GM10266 (cell line): ENCODE measurements at regions not wholly inside any gene's neighbourhood (a gene's known extent, or its start where the extent isn't known, plus 50 kb on each side); places are given as distances from the start of the nearest gene placed in this dataset.

Source experiments
- DNase-seq: peaks from one replicate; pipeline ENCODE4 v3.0.0; 2012; ENCODE audit errors: extremely low spot score
- CTCF ChIP-seq: IDR thresholded peaks from 2 replicates; pipeline ENCODE4 v1.5.1; 2012; ENCODE audit warnings: mild to moderate bottlenecking, low read depth; ENCODE audit not compliant: control insufficient read depth, insufficient read depth; ENCODE audit errors: missing control alignments

GRCh38 chr22:27218012-27218920 lies 560.9 kb downstream of the MIAT start:
- no peak for TF ChIP-seq CTCF
- no peak for DNase-seq

GRCh38 chr22:27219036-27219435 lies 561.6 kb downstream of the MIAT start:
- no peak for DNase-seq
- no peak for TF ChIP-seq CTCF

GRCh38 chr22:27220339-27220738 lies 563.0 kb downstream of the MIAT start:
- DNase-seq = no peak
- TF ChIP-seq CTCF = no peak

GRCh38 chr22:27222178-27222577 lies 564.8 kb downstream of the MIAT start:
- TF ChIP-seq CTCF = no peak
- no peak for DNase-seq

GRCh38 chr22:27223317-27224177 lies 566.2 kb downstream of the MIAT start:
- TF ChIP-seq CTCF = no peak
- no peak for DNase-seq

- DNase-seq = no peak
- no peak for TF ChIP-seq CTCF
These were observed 567.3 kb downstream of the MIAT start for GRCh38 chr22:27224485-27225374.
